Parathyroid adenoma (tissue), 2 donors: ENCODE measurements at regions not wholly inside any gene's neighbourhood (a gene's known extent, or its start where the extent isn't known, plus 50 kb on each side); places are given as distances from the start of the nearest gene placed in this dataset.

ENCODE experiments used
- H2AFZ ChIP-seq: fragments of 300-600 bp; sonication (generic); one replicate; pipeline ENCODE4 v1.7.0; 2017; ENCODE audit warnings: antibody characterized with exemption, mild to moderate bottlenecking
- H3K27ac ChIP-seq: fragments of 300-600 bp; sonication (generic); one replicate; pipeline ENCODE4 v1.7.0; 2017
- H3K27me3 ChIP-seq: fragments of 300-600 bp; sonication (generic); one replicate; pipeline ENCODE4 v1.7.0; 2017; ENCODE audit warnings: low read length; ENCODE audit not compliant: control insufficient read depth, insufficient read depth
- H3K36me3 ChIP-seq: fragments of 300-600 bp; sonication (generic); one replicate; pipeline ENCODE4 v1.7.0; 2017; ENCODE audit warnings: low read length; ENCODE audit not compliant: control insufficient read depth, insufficient read depth
- H3K4me1 ChIP-seq: fragments of 300-600 bp; sonication (generic); one replicate; pipeline ENCODE4 v1.7.0; 2017; ENCODE audit warnings: control low read depth
- H3K4me2 ChIP-seq: fragments of 300-600 bp; sonication (generic); one replicate; pipeline ENCODE4 v1.7.0; 2017; ENCODE audit warnings: low read length
- H3K4me3 ChIP-seq: fragments of 300-600 bp; sonication (generic); one replicate; pipeline ENCODE4 v1.7.0; 2017; ENCODE audit warnings: low read depth, low read length
- H3K79me2 ChIP-seq: fragments of 300-600 bp; sonication (generic); one replicate; pipeline ENCODE4 v1.7.0; 2017; ENCODE audit warnings: control low read depth
- H3K9ac ChIP-seq: fragments of 300-600 bp; sonication (generic); one replicate; pipeline ENCODE4 v1.7.0; 2017; ENCODE audit warnings: mild to moderate bottlenecking
- H3K9me3 ChIP-seq: fragments of 300-600 bp; sonication (generic); one replicate; pipeline ENCODE4 v1.7.0; 2017; ENCODE audit warnings: low read length; ENCODE audit not compliant: control insufficient read depth
- CTCF ChIP-seq: fragments of 300-600 bp; sonication (generic); IDR thresholded peaks from one replicate; pipeline ENCODE4 v1.7.0; 2017; ENCODE audit warnings: antibody characterized with exemption, mild to moderate bottlenecking
- donor health status: primary hyperparathyroidism.

GRCh38 chr7:155380976-155381851 lies 76.7 kb upstream of the EN2 start:
- H3K79me2 ChIP-seq, result no peaks in the 10 kb centered on the region
- no peak overlapping the region for H3K4me2 ChIP-seq
- H3K27me3 ChIP-seq, result peaks cover 18% of the 10 kb centered on the region
- H3K9me3 ChIP-seq, result no peaks in the 10 kb centered on the region
- H3K36me3 ChIP-seq, result no peaks in the 10 kb centered on the region
- TF ChIP-seq CTCF, result no peak
- no peak overlapping the region for H3K4me3 ChIP-seq
- no peak overlapping the region for H2AFZ ChIP-seq
- H3K9ac ChIP-seq, result no peak overlapping the region
- H3K4me1 ChIP-seq, result no peaks in the 10 kb centered on the region
- no peak overlapping the region for H3K27ac ChIP-seq

- Histone ChIP-seq H3K4me2 (no peak overlapping the region), H3K4me1 (no peaks in the 10 kb centered on the region)
These were observed 75.8 kb upstream of the EN2 start for GRCh38 chr7:155381852-155382801.

GRCh38 chr7:155382802-155383171 lies 75.1 kb upstream of the EN2 start:
- Histone ChIP-seq H3K27ac (no peak overlapping the region), H3K9me3 (no peaks in the 10 kb centered on the region), H3K4me2 (no peak overlapping the region), H3K27me3 (peaks cover 13% of the 10 kb centered on the region), H3K4me3 (no peak overlapping the region), H3K79me2 (no peaks in the 10 kb centered on the region), H2AFZ (no peak overlapping the region), H3K9ac (no peak overlapping the region), H3K4me1 (no peaks in the 10 kb centered on the region), H3K36me3 (no peaks in the 10 kb centered on the region)
- TF ChIP-seq CTCF, result no peak

More at GRCh38 chr7:155381852-155382801, 75.8 kb upstream of the EN2 start:
- Histone ChIP-seq H3K27me3 (peaks cover 18% of the 10 kb centered on the region), H3K4me3 (no peak overlapping the region), H2AFZ (no peak overlapping the region), H3K27ac (no peak overlapping the region), H3K9ac (no peak overlapping the region), H3K36me3 (no peaks in the 10 kb centered on the region), H3K79me2 (no peaks in the 10 kb centered on the region), H3K9me3 (no peaks in the 10 kb centered on the region)
- TF ChIP-seq CTCF, result no peak

- no peaks in the 10 kb centered on the region for H3K36me3 ChIP-seq
- no peak for TF ChIP-seq CTCF
These were observed 74.0 kb upstream of the EN2 start for GRCh38 chr7:155383756-155384491.

More at GRCh38 chr7:155383756-155384491, 74.0 kb upstream of the EN2 start:
- no peak overlapping the region for H3K4me2 ChIP-seq
- peaks cover 10% of the 10 kb centered on the region for H3K27me3 ChIP-seq
- H2AFZ ChIP-seq, result no peak overlapping the region
- no peak overlapping the region for H3K27ac ChIP-seq
- H3K79me2 ChIP-seq, result no peaks in the 10 kb centered on the region
- H3K4me3 ChIP-seq, result no peak overlapping the region
- no peak overlapping the region for H3K9ac ChIP-seq
- no peaks in the 10 kb centered on the region for H3K9me3 ChIP-seq
- H3K4me1 ChIP-seq, result no peaks in the 10 kb centered on the region
